ENCODE measurements at regions not wholly inside any gene's neighbourhood (a gene's known extent, or its start where the extent isn't known, plus 50 kb on each side); places are given as distances from the start of the nearest gene placed in this dataset.

DNA sequence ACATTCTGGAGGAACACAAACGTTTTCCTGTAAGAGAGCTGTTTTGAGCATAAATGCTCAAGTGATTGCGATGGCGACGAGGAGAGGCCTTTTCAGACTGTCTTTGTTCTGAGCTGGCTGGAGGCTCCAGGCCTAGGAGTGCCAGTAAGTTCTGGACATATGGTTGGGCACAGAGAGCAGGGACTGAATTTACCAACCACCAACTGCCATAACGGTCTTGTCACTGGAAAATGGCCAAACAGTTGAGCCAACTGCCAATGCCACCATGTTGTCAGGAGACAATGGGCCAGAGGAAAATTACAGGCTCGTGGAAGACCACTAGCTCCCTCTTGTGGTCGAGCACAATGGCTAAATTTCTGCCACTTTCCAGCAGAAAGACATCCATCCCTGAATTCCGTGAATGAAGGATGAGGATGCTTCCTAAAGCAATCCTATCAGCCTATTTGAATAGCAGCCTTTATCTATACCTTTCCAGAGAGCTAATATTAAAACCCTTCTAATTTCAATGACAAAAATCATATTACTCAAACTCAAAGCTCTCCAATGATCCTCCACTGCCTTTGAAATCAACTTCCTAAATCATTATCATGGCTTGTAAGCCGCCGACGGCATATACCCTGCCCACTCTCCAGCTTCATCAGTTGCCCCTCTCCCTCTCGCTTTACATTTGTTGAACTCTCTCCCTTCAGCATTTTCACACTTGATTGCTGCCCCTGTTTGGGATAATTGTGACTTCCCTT, 66.9 kb upstream of the GLIS3 start:
- Histone ChIP-seq H3K27me3 (ENCODE audit: control insufficient read depth, insufficient read depth, low read length) (no peaks in the 10 kb centered on the region), H3K36me3 (replicated peaks; ENCODE audit: control insufficient read depth, insufficient read depth, low read length) (no peaks in the 10 kb centered on the region), H3K4me3 (ENCODE audit: insufficient read depth, low read depth, low read length) (no peak overlapping the region)
- peak; percentile 49 for DNase-seq

DNA sequence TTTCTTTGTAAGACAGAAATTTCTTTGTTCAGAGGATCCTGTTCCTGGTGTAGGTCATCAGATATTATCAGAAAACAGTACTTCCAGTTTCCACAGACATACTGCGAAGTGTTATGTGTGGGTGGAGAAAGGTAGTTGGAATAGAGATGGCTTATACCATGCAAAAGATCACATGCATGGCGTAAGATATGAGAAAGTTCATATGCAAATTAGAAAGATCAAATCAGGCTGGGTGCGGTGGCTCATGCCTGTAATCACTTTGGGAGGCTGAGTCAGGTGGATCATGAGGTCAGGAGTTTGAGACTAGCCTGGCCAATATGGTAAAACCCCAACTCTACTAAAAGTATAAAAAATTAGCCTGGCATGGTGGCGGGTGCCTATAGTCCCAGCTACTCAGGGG, 65.2 kb upstream of the GLIS3 start:
- H3K36me3 ChIP-seq (replicated peaks; ENCODE audit: control insufficient read depth, insufficient read depth, low read length), result no peaks in the 10 kb centered on the region
- no peaks in the 10 kb centered on the region for H3K27me3 ChIP-seq (ENCODE audit: control insufficient read depth, insufficient read depth, low read length)
- no peak for DNase-seq
- H3K4me3 ChIP-seq (ENCODE audit: insufficient read depth, low read depth, low read length), result no peak overlapping the region

- no peak overlapping the region for H3K4me3 ChIP-seq (ENCODE audit: insufficient read depth, low read depth, low read length)
- no peak for DNase-seq
- no peaks in the 10 kb centered on the region for H3K27me3 ChIP-seq (ENCODE audit: control insufficient read depth, insufficient read depth, low read length)
- no peaks in the 10 kb centered on the region for H3K36me3 ChIP-seq (replicated peaks; ENCODE audit: control insufficient read depth, insufficient read depth, low read length)
These were observed 62.4 kb upstream of the GLIS3 start for GRCh38 chr9:4362281-4362680.

DNA sequence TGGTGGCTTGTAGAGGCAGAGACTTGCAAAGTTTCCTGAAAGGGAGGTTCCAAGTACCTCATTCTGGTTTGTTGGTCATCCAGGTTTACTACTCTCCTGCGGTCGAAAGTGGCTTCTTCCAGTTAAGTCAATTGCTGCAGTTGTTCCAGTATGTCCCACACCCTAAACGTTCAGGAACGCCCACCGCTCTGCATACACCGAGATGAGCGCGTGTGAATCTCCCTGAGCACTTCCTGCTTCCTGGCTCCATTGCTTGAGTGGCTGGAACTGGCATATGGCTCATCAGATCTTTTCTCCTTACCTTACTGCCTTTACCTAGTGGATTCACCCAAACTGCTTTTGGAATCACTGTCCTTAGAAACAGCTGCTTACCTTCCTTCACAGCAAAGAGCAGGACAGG, 59.1 kb upstream of the GLIS3 start:
- H3K36me3 ChIP-seq (replicated peaks; ENCODE audit: control insufficient read depth, insufficient read depth, low read length), result no peaks in the 10 kb centered on the region
- no peaks in the 10 kb centered on the region for H3K27me3 ChIP-seq (ENCODE audit: control insufficient read depth, insufficient read depth, low read length)
- no peak overlapping the region for H3K4me3 ChIP-seq (ENCODE audit: insufficient read depth, low read depth, low read length)
- DNase-seq, result no peak

GRCh38 chr9:4357929-4358328, 58.1 kb upstream of the GLIS3 start:
- H3K27me3 ChIP-seq (ENCODE audit: control insufficient read depth, insufficient read depth, low read length), result no peaks in the 10 kb centered on the region
- no peaks in the 10 kb centered on the region for H3K36me3 ChIP-seq (replicated peaks; ENCODE audit: control insufficient read depth, insufficient read depth, low read length)
- no peak overlapping the region for H3K4me3 ChIP-seq (ENCODE audit: insufficient read depth, low read depth, low read length)
- DNase-seq, result no peak

DNA sequence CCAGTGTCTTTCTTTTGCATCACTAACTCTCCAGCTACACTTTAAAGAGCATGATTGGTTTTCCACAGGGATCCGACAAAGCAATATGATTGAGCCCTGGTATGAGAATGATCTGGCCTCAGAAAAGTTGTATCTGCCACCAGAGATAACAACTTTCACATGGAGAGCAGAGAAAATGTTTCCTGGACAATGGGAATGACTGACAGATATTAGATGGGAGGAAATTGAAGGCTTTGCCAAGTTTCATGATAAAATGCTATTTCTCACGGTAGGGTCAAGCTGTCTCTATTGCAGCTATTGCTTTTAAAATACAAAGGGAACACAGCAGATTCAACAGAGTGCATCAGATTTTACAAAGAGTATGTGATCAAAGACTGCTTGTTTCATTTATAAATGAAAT, 56.4 kb upstream of the GLIS3 start:
- DNase-seq, result no peak
- H3K36me3 ChIP-seq (replicated peaks; ENCODE audit: control insufficient read depth, insufficient read depth, low read length), result no peaks in the 10 kb centered on the region
- no peaks in the 10 kb centered on the region for H3K27me3 ChIP-seq (ENCODE audit: control insufficient read depth, insufficient read depth, low read length)
- H3K4me3 ChIP-seq (ENCODE audit: insufficient read depth, low read depth, low read length), result no peak overlapping the region

- DNase-seq, result no peak
- Histone ChIP-seq H3K36me3 (replicated peaks; ENCODE audit: control insufficient read depth, insufficient read depth, low read length) (no peaks in the 10 kb centered on the region), H3K4me3 (ENCODE audit: insufficient read depth, low read depth, low read length) (no peak overlapping the region), H3K27me3 (ENCODE audit: control insufficient read depth, insufficient read depth, low read length) (no peaks in the 10 kb centered on the region)
These were observed 53.4 kb upstream of the GLIS3 start for GRCh38 chr9:4353236-4353635.

DNA sequence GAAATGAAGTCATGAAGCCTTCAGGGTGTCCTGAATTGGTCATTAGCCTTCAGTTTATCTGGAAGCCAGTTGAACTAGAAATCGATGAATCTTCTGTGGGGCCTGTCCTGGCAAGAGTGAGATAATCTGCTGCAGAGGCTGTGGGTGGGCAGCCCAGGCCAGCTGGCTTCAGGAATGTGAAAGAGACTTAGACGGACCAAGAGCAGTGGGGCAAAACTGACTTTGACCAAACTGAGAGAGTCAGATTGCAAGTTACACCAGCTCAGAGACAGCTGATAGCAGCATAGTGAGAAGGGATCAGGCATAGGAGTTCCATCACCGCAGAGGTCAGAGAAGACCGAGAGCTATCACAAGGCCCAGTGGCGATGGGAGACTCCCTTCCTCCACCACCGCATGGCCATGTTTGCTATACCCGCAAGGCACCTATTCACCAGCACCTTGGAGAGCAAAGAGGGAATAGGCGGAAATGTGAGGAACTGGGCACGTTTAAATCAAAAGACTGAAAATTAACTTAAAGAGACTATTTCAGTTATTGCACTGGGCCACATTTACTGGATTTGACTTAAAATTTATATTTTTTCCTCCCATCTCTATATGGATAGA, 50.0 kb upstream of the GLIS3 start:
- no peaks in the 10 kb centered on the region for H3K27me3 ChIP-seq (ENCODE audit: control insufficient read depth, insufficient read depth, low read length)
- H3K36me3 ChIP-seq (replicated peaks; ENCODE audit: control insufficient read depth, insufficient read depth, low read length), result no peaks in the 10 kb centered on the region
- DNase-seq, result no peak
- no peak overlapping the region for H3K4me3 ChIP-seq (ENCODE audit: insufficient read depth, low read depth, low read length)
